Prostate gland (tissue), 2 donors: ENCODE measurements at regions not wholly inside any gene's neighbourhood (a gene's known extent, or its start where the extent isn't known, plus 50 kb on each side); places are given as distances from the start of the nearest gene placed in this dataset.
"Not testable (repeated sequence)": the region's sequence is repeated elsewhere in the genome, so short reads cannot be mapped to it uniquely, and the experiment has no call there.

Source experiments
- DNase-seq: peaks from one replicate; pipeline ENCODE4 v3.0.0-alpha.2; 2019; ENCODE audit warnings: low spot score
- H3K27ac ChIP-seq, 2 donors: fragments of 200-600 bp; sonication (generic); 2 replicates each; pipeline ENCODE4 v1.5.1; 2017 to 2019
- H3K27me3 ChIP-seq: fragments of 200-600 bp; sonication (generic); replicated peaks from 2 replicates; pipeline ENCODE4 v1.5.1; 2019; ENCODE audit not compliant: insufficient read depth
- H3K36me3 ChIP-seq, 2 donors: fragments of 200-600 bp; sonication (generic); 1 replicate in 1 of 2; 2 replicates in 1 of 2; pipeline versions ENCODE4 v1.5.1 to v1.8.1; 2017 to 2019
- H3K4me1 ChIP-seq: fragments of 200-600 bp; sonication (generic); replicated peaks from 2 replicates; pipeline ENCODE4 v1.5.1; 2019
- H3K4me3 ChIP-seq, 2 donors: fragments of 200-600 bp; sonication (generic); 2 replicates each; pipeline ENCODE4 v1.5.1; 2017 to 2019
- H3K9me3 ChIP-seq: fragments of 200-600 bp; sonication (generic); 2 replicates; pipeline ENCODE4 v1.5.1; 2017
- CTCF ChIP-seq, 4 experiments: fragments of 200-600 bp in 2 of 4; fragments of 450-650 bp in 2 of 4; sonication (generic) in 2 of 4; IDR thresholded peaks; 1 replicate in 3 of 4; 2 replicates in 1 of 4; pipeline ENCODE4 v1.5.1; 2016 to 2019; ENCODE audit warnings: antibody characterized with exemption in 4 of 4, mild to moderate bottlenecking in 2 of 4, moderate library complexity in 2 of 4
- POLR2A ChIP-seq: fragments of 450-650 bp; IDR thresholded peaks from one replicate; pipeline ENCODE4 v1.6.1; 2016; ENCODE audit warnings: antibody characterized with exemption, mild to moderate bottlenecking
- POLR2AphosphoS5 ChIP-seq: sonication (generic); formaldehyde crosslinking; IDR thresholded peaks from one replicate; pipeline ENCODE4 v1.6.1; 2017; ENCODE audit warnings: antibody characterized with exemption
- WGBS: methylation state at CpG from one replicate; pipeline ENCODE4 v1.1.5; 2018; 5-methylcytosine and 5-hydroxymethylcytosine counted together
- intact Hi-C: fragments of 100-400 bp; cut with DNase I; formaldehyde crosslinking; loops from one replicate; pipeline ENCODE4 v1.14.2; 2022

DNA sequence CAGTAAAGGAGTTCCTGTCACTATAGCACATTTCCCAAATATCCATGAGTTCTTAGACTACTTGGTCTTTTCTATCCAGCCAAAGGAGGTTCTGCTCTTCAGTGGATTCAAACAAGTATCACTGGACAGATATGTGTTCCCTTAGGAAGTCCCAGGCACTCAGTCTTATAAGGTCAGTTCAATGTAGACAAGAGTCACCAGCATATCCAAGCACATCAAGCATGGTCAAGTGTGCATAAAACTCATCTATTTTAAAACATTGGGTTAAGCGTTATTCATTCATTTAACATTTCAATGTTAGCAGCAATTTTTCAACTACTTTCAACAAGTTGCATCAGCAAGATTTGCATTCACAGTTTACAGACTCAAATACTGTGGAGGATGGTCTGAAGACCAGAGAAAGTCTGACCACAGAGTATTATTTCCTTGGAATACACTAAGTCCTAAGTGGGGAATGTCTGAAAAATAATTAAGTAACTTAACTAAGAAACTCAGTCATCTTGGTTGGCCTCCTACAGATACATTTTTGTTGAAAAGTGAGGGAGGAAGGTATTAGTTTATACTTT is 630.5 kb upstream of the IGFBP7 start:
- Histone ChIP-seq H3K27me3 (no peaks in the 10 kb centered on the region), H3K9me3 (no peaks in the 10 kb centered on the region), H3K4me3 (no peak overlapping the region), H3K4me1 (no peaks in the 10 kb centered on the region), H3K36me3 (no peaks in the 10 kb centered on the region), H3K27ac (no peak overlapping the region)
- TF ChIP-seq POLR2A = no peak
- no peak for TF ChIP-seq CTCF (IDR thresholded peaks at IDR 0.05)
- no peak for TF ChIP-seq POLR2AphosphoS5
- intact Hi-C loops = no loop called here
- DNase-seq = no peak
- WGBS = 97% methylated on average over 1 of the region's 1 CpG

DNA sequence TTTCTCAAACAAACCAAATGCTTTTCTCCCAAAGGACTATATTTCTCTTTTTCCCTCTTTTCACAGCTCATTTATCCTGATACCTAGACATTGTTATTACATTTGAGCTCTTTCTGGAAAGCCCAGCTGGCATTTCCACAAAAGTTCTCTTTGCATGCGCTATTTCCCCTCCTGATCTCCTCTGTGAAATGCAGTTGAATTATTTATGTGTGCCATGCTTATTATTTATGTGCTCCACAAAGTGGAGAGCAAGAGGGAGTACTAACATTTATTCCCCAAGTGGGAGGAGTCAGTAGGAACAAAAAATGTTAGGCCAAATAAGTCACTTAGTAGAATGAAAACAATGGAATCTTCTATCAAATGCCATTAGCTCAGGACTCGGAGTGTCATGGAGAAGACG is 626.6 kb upstream of the IGFBP7 start:
- no peaks in the 10 kb centered on the region for H3K4me1 ChIP-seq
- no peak for DNase-seq
- intact Hi-C loops = no loop called here
- no peaks in the 10 kb centered on the region for H3K27me3 ChIP-seq
- 84% methylated on average over 3 of the region's 3 CpGs for WGBS
- no peaks in the 10 kb centered on the region for H3K36me3 ChIP-seq
- H3K27ac ChIP-seq = no peak overlapping the region
- no peak overlapping the region for H3K4me3 ChIP-seq
- H3K9me3 ChIP-seq = no peaks in the 10 kb centered on the region
- TF ChIP-seq POLR2AphosphoS5 (no peak), CTCF (IDR thresholded peaks at IDR 0.05) (no peak), POLR2A (no peak)

DNA sequence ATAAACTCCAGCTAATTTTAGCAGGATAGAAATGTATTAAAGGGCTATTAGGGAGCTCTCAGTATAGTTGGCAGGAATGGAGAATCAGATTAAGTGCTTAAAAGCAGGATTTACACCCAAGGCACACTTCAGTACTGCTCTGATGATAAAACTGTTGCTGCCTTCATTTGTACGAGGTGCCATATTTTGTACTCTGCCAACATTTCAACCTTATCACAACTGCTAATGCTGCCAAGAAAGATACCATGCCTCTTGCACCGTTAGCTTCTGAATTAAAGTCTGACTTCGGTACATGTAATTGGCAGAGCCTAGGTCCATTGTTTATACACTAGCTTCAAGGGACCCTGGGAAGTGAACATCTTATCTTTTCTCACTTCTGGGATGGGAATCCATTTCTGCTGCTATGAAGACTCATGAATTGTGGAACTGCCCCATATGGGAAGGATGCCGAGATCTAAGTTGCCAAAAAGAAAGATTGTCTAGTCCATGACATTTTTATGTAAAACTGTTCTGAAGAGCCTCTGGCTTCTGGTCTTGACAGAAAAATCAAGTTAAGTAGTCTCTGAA is 624.0 kb upstream of the IGFBP7 start:
- H3K36me3 ChIP-seq = no peaks in the 10 kb centered on the region
- 51% methylated on average over 4 of the region's 4 CpGs for WGBS
- intact Hi-C loops = no loop called here
- no peaks in the 10 kb centered on the region for H3K9me3 ChIP-seq
- H3K27me3 ChIP-seq = no peaks in the 10 kb centered on the region
- no peaks in the 10 kb centered on the region for H3K4me1 ChIP-seq
- no peak overlapping the region for H3K4me3 ChIP-seq
- TF ChIP-seq POLR2AphosphoS5 (no peak), POLR2A (no peak), CTCF (IDR thresholded peaks at IDR 0.05) (no peak)
- DNase-seq = no peak
- H3K27ac ChIP-seq = no peak overlapping the region

DNA sequence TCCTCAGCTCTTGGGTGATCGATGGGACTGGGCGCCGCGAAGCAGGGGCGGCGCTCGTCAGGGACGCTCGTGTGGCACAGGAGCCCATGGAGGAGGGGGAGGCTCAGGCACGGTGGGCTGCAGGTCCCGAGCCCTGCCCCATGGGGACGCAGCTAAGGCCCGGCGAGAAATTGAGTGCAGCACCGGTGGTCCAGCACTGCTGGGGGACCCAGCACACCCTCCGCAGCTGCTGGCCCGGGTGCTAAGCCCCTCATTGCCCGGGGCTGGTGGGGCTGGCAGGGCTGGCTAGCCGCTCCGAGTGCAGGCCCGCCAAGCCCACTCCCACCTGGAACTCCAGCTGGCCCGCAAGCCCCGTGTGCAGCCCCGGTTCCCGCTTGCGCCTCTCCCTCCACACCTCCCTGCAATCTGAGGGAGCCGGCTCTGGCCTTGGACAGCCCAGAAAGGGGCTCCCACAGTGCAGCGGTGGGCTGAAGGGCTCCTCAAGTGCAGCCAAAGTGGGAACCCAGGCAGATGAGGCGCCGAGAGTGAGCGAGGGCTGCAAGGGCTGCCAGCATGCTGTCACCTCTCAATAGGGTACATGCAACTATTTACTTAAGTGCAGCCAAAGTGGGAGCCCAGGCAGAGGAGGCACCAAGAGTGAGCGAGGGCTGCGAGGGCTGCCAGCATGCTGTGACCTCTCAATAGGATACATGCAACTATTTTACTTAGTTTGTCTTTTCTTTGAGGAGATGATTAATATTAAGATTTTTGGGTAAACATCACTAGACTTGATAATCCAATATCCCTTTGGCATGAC is 619.8 kb upstream of the IGFBP7 start:
- DNase-seq, H3K4me1 ChIP-seq, H3K27me3 ChIP-seq, H3K27ac ChIP-seq, H3K36me3 ChIP-seq, H3K4me3 ChIP-seq, intact Hi-C loops, H3K9me3 ChIP-seq: not testable (repeated sequence)
- WGBS = 97% methylated on average over 16 of the region's 33 CpGs

DNA sequence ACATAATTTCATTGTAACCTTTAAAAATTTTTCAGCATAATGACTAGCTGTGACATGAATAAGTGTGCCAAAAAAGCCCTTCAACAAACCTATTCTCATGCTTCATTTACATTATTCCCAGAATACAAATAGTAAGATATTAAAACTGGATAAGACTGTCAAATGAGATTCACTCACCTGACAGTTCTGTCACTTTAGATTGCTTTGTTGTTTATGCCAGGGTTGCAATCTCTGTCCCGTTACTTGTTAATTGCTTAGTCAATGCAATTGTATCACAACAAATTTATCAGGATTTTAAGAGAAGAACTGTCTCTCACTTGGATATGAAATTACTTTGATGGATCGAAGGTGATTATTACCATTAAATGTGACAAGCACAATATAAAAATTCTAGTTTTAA is 616.0 kb upstream of the IGFBP7 start:
- H3K27ac ChIP-seq = no peak overlapping the region
- no peaks in the 10 kb centered on the region for H3K36me3 ChIP-seq
- no peak overlapping the region for H3K4me3 ChIP-seq
- no peaks in the 10 kb centered on the region for H3K4me1 ChIP-seq
- no peak for TF ChIP-seq CTCF (IDR thresholded peaks at IDR 0.05)
- TF ChIP-seq POLR2A = no peak
- no peak for TF ChIP-seq POLR2AphosphoS5
- H3K27me3 ChIP-seq = no peaks in the 10 kb centered on the region
- no peaks in the 10 kb centered on the region for H3K9me3 ChIP-seq
- WGBS = 65% methylated on average over 2 of the region's 2 CpGs
- intact Hi-C loops = no loop called here
- DNase-seq = no peak
